GM12864 (cell line): ENCODE measurements at regions not wholly inside any gene's neighbourhood (a gene's known extent, or its start where the extent isn't known, plus 50 kb on each side); places are given as distances from the start of the nearest gene placed in this dataset.

Experiments
- DNase-seq: peaks from one replicate; pipeline ENCODE4 v3.0.0-alpha.2; 2011; ENCODE audit warnings: low read depth
- H3K4me3 ChIP-seq: 2 replicates; pipeline ENCODE4 v1.5.1; 2011; ENCODE audit warnings: mild to moderate bottlenecking, low read depth, low read length, control low read depth
- CTCF ChIP-seq: IDR thresholded peaks from 2 replicates; pipeline ENCODE4 v1.5.1; 2011; ENCODE audit warnings: low read depth, mild to moderate bottlenecking, moderate library complexity, low read length, control low read depth, inconsistent platforms; ENCODE audit errors: missing control alignments

- no peak for DNase-seq
- H3K4me3 ChIP-seq = no peak overlapping the region
- TF ChIP-seq CTCF = no peak
Measured at GRCh38 chr9:87443006-87443405, 54.7 kb upstream of the DAPK1 start.

- no peak overlapping the region for H3K4me3 ChIP-seq
- no peak for DNase-seq
- TF ChIP-seq CTCF = no peak
Measured at GRCh38 chr9:87443461-87443860, 54.2 kb upstream of the DAPK1 start.

GRCh38 chr9:87445646-87446045 lies 52.0 kb upstream of the DAPK1 start:
- peak; percentile 39 for DNase-seq

GRCh38 chr9:87446527-87446926 lies 51.1 kb upstream of the DAPK1 start:
- DNase-seq = no peak
- H3K4me3 ChIP-seq = no peak overlapping the region
- TF ChIP-seq CTCF = no peak

More at GRCh38 chr9:87445646-87446045, 52.0 kb upstream of the DAPK1 start:
- TF ChIP-seq CTCF = no peak
- H3K4me3 ChIP-seq = peak overlapping the region; percentile 42

GRCh38 chr9:87447547-87448432 lies 49.9 kb upstream of the DAPK1 start:
- no peak for TF ChIP-seq CTCF
- H3K4me3 ChIP-seq = no peak overlapping the region
- no peak for DNase-seq
